Activated CD8-positive, alpha-beta memory T cell treated with anti-CD3 and anti-CD28 coated beads, Interleukin-2, amount 10 ng/mL, durations not matched to agents 7 days and 5 days (primary cell): ENCODE measurements at regions not wholly inside any gene's neighbourhood (a gene's known extent, or its start where the extent isn't known, plus 50 kb on each side); places are given as distances from the start of the nearest gene placed in this dataset.

Source experiments
- ATAC-seq: fragments of 150-1000 bp; cut with Tn5 transposase; one replicate; pipeline ENCODE4 v1.10.0; 2021; ENCODE audit warnings: moderate library complexity
- CTCF ChIA-PET: fragments of 350-600 bp; sonication (Branson Sonifier 250); formaldehyde crosslinking; loops from one replicate; lab custom pipeline; 2021; ENCODE audit warnings: antibody characterized with exemption; lab: Charles Lee
- DNase-seq: peaks from one replicate; pipeline ENCODE4 v3.0.0-alpha.2; 2020
- H3K27ac Mint-ChIP-seq: one replicate; pipeline ENCODE4 v1.8.0; 2021; ENCODE audit warnings: mild to moderate bottlenecking, mixed read lengths
- H3K27me3 Mint-ChIP-seq: one replicate; pipeline ENCODE4 v1.8.0; 2021; ENCODE audit warnings: mixed read lengths
- H3K36me3 Mint-ChIP-seq: one replicate; pipeline ENCODE4 v1.8.0; 2021; ENCODE audit warnings: mild to moderate bottlenecking, mixed read lengths
- H3K4me1 Mint-ChIP-seq: one replicate; pipeline ENCODE4 v1.8.0; 2021; ENCODE audit warnings: mixed read lengths
- H3K4me3 Mint-ChIP-seq: one replicate; pipeline ENCODE4 v1.8.0; 2021; ENCODE audit warnings: mild to moderate bottlenecking, moderate library complexity, mixed read lengths
- H3K9me3 Mint-ChIP-seq: one replicate; pipeline ENCODE4 v1.8.0; 2022; ENCODE audit warnings: low read depth, mixed read lengths

- ATAC-seq (no peak), DNase-seq (no peak)
- H3K4me3 Mint-ChIP-seq = no peak overlapping the region
- H3K36me3 Mint-ChIP-seq = no peaks in the 10 kb centered on the region
- H3K9me3 Mint-ChIP-seq = peaks cover 4% of the 10 kb centered on the region
- no peak overlapping the region for H3K27ac Mint-ChIP-seq
- peaks cover 2% of the 10 kb centered on the region for H3K4me1 Mint-ChIP-seq
- H3K27me3 Mint-ChIP-seq = no peaks in the 10 kb centered on the region
- CTCF ChIA-PET = no interaction called here
Observed at GRCh38 chr4:14428125-14428524, 574.2 kb upstream of the CPEB2 start.

DNA sequence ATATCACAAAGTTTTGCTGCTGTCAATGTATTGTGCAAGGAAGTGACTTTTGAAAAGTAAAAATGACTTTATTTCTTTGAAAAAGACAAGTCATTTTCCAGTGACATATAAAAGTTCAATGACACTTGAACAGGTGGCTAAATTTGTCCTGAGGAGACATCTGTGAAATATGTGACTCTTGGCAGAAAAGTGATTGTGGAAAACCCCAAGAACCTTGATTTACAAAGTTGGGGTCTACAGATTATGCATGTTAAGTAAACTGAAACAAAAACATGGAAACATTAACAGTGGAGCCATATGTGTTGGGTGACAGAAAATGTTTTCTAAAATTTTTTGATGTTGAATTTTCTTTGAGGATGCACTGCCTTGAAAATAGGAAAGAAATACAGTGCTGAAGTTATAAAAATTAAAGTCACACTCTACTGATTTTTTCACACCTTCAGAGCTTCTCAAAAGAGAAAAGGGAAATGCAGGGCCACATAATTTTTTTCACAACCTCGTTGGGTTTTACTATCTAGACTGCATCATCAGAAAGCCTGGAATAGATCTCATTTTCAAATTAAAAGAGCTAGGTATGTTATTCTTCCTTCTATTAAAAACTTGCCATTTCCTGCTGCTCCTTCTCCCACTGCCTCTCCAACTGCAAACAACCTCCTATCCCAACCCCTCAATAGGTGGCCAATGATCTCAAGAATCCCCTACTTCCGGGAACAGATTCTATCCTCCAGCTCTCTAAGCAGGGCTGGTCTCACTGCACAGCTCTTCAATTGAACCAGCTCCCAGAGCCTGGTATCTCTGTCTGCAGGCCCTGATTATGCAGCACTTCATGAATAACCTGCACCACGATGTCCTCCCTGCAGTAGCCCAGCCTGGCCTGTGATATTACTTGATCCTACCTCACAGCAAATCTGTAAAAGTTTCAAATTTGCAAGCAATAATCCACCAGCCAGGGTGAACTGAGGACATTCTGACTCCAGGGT is 570.8 kb upstream of the CPEB2 start:
- ATAC-seq = no peak
- Mint-ChIP-seq H3K4me1 (peaks cover 2% of the 10 kb centered on the region), H3K9me3 (no peaks in the 10 kb centered on the region), H3K36me3 (no peaks in the 10 kb centered on the region), H3K4me3 (no peak overlapping the region), H3K27me3 (no peaks in the 10 kb centered on the region), H3K27ac (no peak overlapping the region)
- CTCF ChIA-PET = no interaction called here
- no peak for DNase-seq

- H3K4me3 Mint-ChIP-seq = no peak overlapping the region
- H3K27me3 Mint-ChIP-seq = no peaks in the 10 kb centered on the region
- DNase-seq (no peak), ATAC-seq (no peak)
- no peaks in the 10 kb centered on the region for H3K4me1 Mint-ChIP-seq
- no peaks in the 10 kb centered on the region for H3K9me3 Mint-ChIP-seq
- H3K27ac Mint-ChIP-seq = no peak overlapping the region
- H3K36me3 Mint-ChIP-seq = no peaks in the 10 kb centered on the region
- CTCF ChIA-PET = no interaction called here
Observed at GRCh38 chr4:14434483-14434882, 567.8 kb upstream of the CPEB2 start.

- H3K4me3 Mint-ChIP-seq = no peak overlapping the region
- DNase-seq = no peak
- H3K36me3 Mint-ChIP-seq = no peaks in the 10 kb centered on the region
- H3K4me1 Mint-ChIP-seq = no peaks in the 10 kb centered on the region
- CTCF ChIA-PET = no interaction called here
- H3K27ac Mint-ChIP-seq = no peak overlapping the region
- H3K9me3 Mint-ChIP-seq = no peaks in the 10 kb centered on the region
- no peak for ATAC-seq
- H3K27me3 Mint-ChIP-seq = no peaks in the 10 kb centered on the region
Observed at GRCh38 chr4:14434916-14435315, 567.4 kb upstream of the CPEB2 start.

DNA sequence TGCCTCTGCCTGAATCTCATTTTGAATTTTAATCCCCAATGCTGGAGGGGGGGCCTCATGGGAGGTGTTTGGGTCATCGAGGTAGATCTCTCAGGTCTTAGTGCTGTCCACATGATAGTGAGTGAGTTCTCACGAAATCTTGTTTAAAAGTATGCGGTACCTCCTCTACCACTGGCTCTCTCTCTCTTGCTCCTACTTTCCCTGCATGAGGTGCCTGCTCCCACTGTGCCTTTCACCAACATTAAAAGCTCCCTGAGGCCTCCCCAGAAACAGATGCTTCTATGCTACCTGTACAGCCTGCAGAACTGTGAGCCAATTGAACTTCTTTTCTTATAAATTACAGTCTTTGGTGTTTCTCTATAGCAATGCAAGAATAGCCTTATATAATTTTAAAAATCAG is 560.7 kb upstream of the CPEB2 start:
- no peak overlapping the region for H3K27ac Mint-ChIP-seq
- no peak overlapping the region for H3K4me3 Mint-ChIP-seq
- H3K27me3 Mint-ChIP-seq = no peaks in the 10 kb centered on the region
- H3K36me3 Mint-ChIP-seq = no peaks in the 10 kb centered on the region
- ATAC-seq (no peak), DNase-seq (no peak)
- H3K4me1 Mint-ChIP-seq = no peaks in the 10 kb centered on the region
- H3K9me3 Mint-ChIP-seq = peaks cover 3% of the 10 kb centered on the region
- CTCF ChIA-PET = no interaction called here

DNA sequence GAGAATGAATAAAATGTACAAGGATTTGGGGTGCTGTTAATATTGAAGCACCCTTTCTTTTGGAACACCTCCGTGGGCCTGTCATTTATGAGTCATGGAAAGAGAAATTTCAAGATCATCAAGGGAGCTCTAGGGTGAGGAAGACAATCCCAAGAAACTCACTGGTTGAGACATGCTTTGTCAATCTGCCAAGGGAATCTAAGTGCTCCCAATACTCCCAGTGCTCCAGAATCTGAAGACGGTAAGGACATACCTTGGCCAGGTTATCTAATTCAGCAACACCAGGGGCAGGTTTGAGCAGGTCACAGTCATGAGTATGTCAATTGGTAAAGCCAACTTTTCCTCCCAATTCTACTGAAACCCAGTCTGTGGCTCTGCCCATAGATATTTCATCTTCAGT is 556.4 kb upstream of the CPEB2 start:
- no peak overlapping the region for H3K27ac Mint-ChIP-seq
- H3K9me3 Mint-ChIP-seq = peaks cover 3% of the 10 kb centered on the region
- CTCF ChIA-PET = no interaction called here
- no peaks in the 10 kb centered on the region for H3K27me3 Mint-ChIP-seq
- DNase-seq (no peak), ATAC-seq (no peak)
- no peak overlapping the region for H3K4me3 Mint-ChIP-seq
- no peaks in the 10 kb centered on the region for H3K4me1 Mint-ChIP-seq
- no peaks in the 10 kb centered on the region for H3K36me3 Mint-ChIP-seq

DNA sequence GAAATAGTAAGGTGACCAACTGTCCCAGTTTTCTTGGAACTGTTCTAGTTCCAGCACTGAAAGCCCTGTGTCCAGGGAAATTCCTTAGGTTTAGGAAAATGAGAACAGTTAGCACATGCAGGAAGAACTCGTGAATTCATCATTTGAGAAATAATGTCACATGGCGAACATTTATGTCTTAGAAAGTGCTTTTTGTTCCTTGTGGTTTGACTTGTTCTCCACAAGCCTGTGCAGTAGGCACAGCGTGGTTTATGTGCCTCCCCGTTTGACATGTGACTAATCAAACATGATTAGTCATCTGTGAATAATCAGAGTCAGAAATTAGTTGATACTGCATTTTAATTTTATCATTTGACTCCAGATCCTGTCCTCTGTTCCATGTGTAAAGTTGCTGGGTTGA is 556.0 kb upstream of the CPEB2 start:
- H3K27ac Mint-ChIP-seq = no peak overlapping the region
- DNase-seq (no peak), ATAC-seq (no peak)
- H3K9me3 Mint-ChIP-seq = peaks cover 3% of the 10 kb centered on the region
- H3K4me3 Mint-ChIP-seq = no peak overlapping the region
- CTCF ChIA-PET = no interaction called here
- H3K27me3 Mint-ChIP-seq = no peaks in the 10 kb centered on the region
- H3K36me3 Mint-ChIP-seq = no peaks in the 10 kb centered on the region
- no peaks in the 10 kb centered on the region for H3K4me1 Mint-ChIP-seq

DNA sequence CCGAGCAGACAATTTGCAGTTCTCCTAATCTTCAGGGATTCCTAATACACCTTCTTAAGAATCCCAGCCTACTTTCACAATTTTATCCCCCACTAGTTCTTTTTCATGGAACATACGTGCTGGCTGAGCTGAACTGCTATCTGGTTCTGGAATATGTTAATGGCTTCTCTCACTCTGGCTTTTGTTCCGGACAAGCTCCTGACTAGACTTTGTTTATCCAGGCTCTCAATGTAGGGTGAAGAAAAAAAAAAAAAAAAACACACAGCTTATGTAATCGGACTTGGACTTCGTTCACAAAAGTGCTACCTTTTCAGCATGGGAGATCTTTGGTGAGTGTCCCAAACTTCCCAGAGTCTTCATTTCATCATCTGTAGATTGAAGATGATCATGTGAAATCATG is 555.4 kb upstream of the CPEB2 start:
- DNase-seq (no peak), ATAC-seq (no peak)
- H3K4me3 Mint-ChIP-seq = no peak overlapping the region
- H3K9me3 Mint-ChIP-seq = peaks cover 3% of the 10 kb centered on the region
- no peak overlapping the region for H3K27ac Mint-ChIP-seq
- no peaks in the 10 kb centered on the region for H3K4me1 Mint-ChIP-seq
- CTCF ChIA-PET = no interaction called here
- H3K27me3 Mint-ChIP-seq = no peaks in the 10 kb centered on the region
- H3K36me3 Mint-ChIP-seq = no peaks in the 10 kb centered on the region

GRCh38 chr4:14449308-14449707 is 553.0 kb upstream of the CPEB2 start:
- Mint-ChIP-seq H3K4me1 (no peaks in the 10 kb centered on the region), H3K4me3 (no peak overlapping the region), H3K9me3 (peaks cover 8% of the 10 kb centered on the region), H3K36me3 (no peaks in the 10 kb centered on the region), H3K27ac (no peak overlapping the region), H3K27me3 (no peaks in the 10 kb centered on the region)
- CTCF ChIA-PET = no interaction called here
- no peak for DNase-seq
- ATAC-seq = no peak

DNA sequence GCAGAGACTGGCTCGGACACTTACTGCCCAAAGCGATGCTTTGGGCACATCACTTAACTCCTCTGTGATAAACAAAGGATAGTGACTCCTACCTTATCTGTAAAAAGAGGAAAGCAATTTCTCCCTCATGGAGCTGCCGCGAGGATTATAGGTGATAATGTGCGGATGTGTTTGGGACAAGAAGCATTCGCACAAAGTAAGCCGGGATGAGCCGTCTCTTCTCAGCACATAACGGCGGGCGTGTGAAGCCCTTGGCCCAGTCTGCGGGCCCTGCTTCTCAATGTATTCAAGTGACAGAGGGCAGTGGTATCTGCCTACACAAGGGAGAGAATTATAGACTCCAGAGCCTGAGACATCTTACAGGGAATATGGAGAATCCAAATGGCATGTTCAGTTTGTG is 550.3 kb upstream of the CPEB2 start:
- no peak overlapping the region for H3K27ac Mint-ChIP-seq
- H3K9me3 Mint-ChIP-seq = peaks cover 4% of the 10 kb centered on the region
- no peaks in the 10 kb centered on the region for H3K27me3 Mint-ChIP-seq
- ATAC-seq (no peak), DNase-seq (no peak)
- no peak overlapping the region for H3K4me3 Mint-ChIP-seq
- CTCF ChIA-PET = no interaction called here
- no peaks in the 10 kb centered on the region for H3K4me1 Mint-ChIP-seq
- no peaks in the 10 kb centered on the region for H3K36me3 Mint-ChIP-seq

DNA sequence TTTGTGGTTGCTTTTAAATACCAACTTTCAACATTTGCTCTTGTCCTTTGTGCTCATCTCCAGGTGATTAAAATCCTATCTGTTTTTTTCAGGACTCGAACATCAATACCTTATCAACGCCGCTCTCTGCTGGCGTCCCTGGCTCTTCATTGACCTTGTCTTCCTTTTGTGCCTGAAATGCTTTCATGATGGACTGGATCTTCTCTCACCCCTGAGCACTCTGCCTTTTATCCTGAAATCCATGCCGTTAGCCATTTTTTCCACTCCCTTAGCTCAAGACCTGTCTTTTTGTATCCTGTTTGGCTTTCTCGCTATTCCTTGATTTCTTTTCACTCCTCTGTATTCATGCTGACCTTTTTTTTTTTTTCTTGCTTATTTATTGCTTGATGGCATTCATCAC is 549.5 kb upstream of the CPEB2 start:
- Mint-ChIP-seq H3K27ac (no peak overlapping the region), H3K9me3 (peaks cover 4% of the 10 kb centered on the region), H3K27me3 (no peaks in the 10 kb centered on the region), H3K36me3 (no peaks in the 10 kb centered on the region), H3K4me3 (no peak overlapping the region), H3K4me1 (no peaks in the 10 kb centered on the region)
- no peak for DNase-seq
- CTCF ChIA-PET = interaction anchor here (1.0 kb wide), 1 partner anchor 558 kb away, joined by 3 read pairs; no protein-coding TSS in a partner anchor
- no peak for ATAC-seq

GRCh38 chr4:14458463-14458862 is 543.8 kb upstream of the CPEB2 start:
- H3K4me3 Mint-ChIP-seq = no peak overlapping the region
- ATAC-seq = no peak
- DNase-seq = no peak
- no peak overlapping the region for H3K27ac Mint-ChIP-seq
- CTCF ChIA-PET = no interaction called here
- no peaks in the 10 kb centered on the region for H3K9me3 Mint-ChIP-seq
- H3K27me3 Mint-ChIP-seq = no peaks in the 10 kb centered on the region
- no peaks in the 10 kb centered on the region for H3K36me3 Mint-ChIP-seq
- H3K4me1 Mint-ChIP-seq = no peaks in the 10 kb centered on the region

GRCh38 chr4:14465057-14465456 is 537.2 kb upstream of the CPEB2 start:
- Mint-ChIP-seq H3K27ac (no peak overlapping the region), H3K36me3 (no peaks in the 10 kb centered on the region), H3K4me3 (no peak overlapping the region), H3K4me1 (no peaks in the 10 kb centered on the region), H3K9me3 (no peaks in the 10 kb centered on the region), H3K27me3 (no peaks in the 10 kb centered on the region)
- ATAC-seq = no peak
- CTCF ChIA-PET = no interaction called here
- DNase-seq = no peak

GRCh38 chr4:14465507-14465906 is 536.8 kb upstream of the CPEB2 start:
- H3K36me3 Mint-ChIP-seq = no peaks in the 10 kb centered on the region
- no peaks in the 10 kb centered on the region for H3K4me1 Mint-ChIP-seq
- H3K4me3 Mint-ChIP-seq = no peak overlapping the region
- no peaks in the 10 kb centered on the region for H3K27me3 Mint-ChIP-seq
- H3K9me3 Mint-ChIP-seq = no peaks in the 10 kb centered on the region
- CTCF ChIA-PET = no interaction called here
- no peak for ATAC-seq
- DNase-seq = no peak
- no peak overlapping the region for H3K27ac Mint-ChIP-seq
